Epidermal melanocyte (primary cell): ENCODE measurements at regions not wholly inside any gene's neighbourhood (a gene's known extent, or its start where the extent isn't known, plus 50 kb on each side); places are given as distances from the start of the nearest gene placed in this dataset.

ENCODE experiments used
- DNase-seq: peaks from one replicate; pipeline ENCODE4 v3.0.0; 2011; ENCODE audit warnings: low spot score; ENCODE audit not compliant: insufficient read length

- DNase-seq, result no peak
Measured at GRCh38 chr16:85452364-85453193, 160.5 kb upstream of the GSE1 start.

DNA sequence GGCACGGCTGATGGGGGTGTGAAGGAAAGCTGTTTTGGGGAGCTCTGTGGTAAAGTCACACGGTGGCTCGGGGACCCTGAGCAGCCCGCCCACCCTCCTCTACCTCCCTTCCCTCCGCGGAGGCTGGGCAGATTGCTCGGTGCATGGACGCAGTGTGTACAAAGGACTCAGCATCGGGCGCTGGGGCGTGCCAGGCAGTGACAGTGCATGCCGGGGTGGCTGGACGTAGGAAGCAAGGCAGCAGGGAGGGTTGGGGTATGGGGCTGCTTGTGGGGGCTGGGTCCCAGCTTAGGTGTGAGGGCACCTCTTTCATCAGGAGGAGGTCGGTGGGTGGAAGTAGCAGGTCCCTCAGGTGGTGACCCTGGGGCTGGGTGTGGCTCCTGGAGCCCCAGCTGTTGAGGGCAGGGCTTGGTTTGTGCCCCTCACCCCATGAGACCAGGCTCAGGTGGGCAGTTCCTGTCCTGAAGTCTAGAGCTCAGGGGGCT lies 159.9 kb upstream of the GSE1 start:
- DNase-seq, result no peak

DNA sequence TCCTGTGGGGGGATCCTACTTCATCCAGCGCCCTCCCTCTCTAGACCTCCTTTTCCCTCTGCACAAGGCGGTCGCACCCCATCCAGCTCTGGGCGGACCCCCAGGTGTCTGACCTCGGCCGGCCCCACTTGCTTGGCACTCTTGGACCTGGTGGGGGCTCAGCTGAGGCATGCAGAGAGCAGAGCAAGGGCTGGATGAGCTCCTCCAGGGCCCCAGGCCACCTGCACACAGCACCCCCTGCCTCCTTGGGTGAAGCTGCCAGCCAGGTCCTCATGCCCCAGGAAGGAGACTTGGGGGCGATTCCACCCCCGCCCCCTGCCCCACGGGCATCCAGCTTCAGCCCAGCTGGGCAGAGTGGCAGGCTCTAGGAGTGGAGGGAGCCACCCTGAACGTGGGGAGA lies 159.4 kb upstream of the GSE1 start:
- no peak for DNase-seq

DNA sequence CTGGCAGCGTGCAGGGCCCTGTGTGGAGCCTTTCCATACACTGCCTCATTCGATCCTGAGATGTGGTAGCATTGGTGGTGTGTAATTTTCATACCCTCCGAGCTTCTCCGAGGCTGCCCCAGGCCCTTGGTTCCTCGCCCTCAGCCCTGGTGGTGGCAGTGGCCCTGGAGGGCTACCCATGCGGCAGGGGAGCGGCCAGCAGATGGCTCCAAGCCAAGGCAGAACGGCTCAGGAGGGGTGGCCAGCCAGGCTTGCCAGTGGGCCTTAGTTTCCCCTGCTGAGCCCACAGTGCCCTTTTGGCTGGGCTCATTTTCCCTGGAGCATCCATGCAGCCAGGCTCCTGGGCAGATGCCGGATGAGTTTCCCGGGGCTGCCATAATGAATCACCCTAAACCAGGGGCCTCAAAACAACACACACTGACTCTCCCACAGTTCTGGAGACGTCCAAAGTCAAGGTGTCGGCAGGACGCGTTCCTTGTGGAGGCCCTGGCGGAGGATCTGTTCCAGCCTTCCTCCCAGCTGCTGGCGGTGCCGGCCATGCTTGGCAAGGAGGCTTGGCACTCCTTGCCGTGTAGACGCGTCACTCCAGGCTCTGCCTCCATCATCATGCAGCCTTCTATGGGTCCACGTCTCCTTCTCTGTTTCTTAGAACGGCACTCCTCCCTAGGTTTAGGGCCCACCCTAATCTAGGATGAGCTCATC lies 158.8 kb upstream of the GSE1 start:
- no peak for DNase-seq

DNA sequence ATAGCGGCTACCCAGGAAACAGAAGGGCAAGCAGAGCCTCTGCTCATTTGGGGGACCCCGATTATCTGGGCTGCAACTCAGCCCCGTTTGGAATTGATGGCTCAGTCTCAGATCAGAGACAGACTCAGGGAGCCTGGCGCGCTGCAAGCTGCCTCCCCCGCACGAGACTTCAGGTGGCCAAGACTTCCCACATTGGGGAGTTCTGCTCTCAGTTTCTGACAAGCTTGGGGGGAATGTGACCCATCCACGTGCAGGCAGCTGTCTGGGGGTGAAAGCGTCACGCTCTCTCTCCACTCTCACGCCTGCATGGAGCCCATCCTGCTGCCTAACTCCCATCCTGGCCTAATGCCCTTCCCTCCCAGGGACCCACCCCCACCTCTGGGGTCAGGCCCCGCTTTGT lies 157.6 kb upstream of the GSE1 start:
- no peak for DNase-seq

- no peak for DNase-seq
Measured at GRCh38 chr16:85457366-85457765, 155.8 kb upstream of the GSE1 start.

DNA sequence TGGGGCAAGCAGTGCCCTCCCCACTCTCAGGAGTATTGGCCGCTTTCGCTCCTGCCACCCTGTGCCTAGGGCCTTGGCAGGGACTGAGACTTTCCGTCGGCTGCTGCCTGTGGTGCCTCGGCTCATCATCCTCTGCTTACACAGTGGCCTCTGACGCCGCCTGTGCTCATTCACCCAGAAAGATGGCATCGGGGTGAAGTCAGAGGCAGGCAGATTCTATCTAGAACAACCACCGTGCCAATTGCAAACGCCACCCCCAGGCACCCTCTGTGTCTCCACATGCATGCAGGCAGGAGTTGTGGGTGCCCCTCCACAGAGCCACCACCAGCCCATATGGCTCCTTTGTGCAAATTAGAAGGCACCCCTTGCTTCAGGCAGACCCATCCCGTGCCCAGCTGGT lies 154.2 kb upstream of the GSE1 start:
- no peak for DNase-seq

DNA sequence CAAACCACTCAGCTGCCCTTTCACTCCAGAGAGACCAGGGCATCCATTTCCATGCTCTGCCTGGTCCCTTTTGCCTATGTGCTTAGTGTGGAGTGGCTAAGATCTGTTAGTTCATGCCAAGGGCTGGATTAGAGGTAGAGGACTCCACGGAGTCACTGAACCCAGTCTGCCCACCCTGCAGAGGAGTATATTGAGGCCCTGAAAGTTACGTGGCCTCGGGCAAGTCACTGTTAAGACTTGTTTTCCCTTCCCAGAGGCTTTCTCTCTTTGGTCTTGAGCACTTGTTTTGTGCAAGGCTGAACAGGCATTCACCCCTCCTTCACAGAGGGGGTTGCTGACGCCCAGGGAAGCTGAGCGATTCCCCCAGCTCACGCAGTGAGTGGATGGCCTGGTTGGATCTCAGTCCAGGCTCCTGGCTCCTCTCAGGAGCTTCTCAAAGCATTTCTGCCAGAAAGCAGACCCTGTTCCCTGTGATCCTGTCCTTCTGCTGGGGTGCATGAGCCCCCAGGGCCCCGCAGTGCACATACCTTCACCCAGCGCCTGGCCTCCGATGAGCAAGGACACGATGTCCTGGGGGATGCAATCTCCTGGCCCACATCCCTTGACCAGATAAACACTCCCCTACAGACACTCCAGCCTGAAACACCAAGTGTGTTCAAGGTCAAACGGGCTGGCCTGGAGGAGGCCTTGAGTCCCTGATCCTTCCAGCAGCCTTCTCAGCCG lies 153.4 kb upstream of the GSE1 start:
- no peak for DNase-seq

DNA sequence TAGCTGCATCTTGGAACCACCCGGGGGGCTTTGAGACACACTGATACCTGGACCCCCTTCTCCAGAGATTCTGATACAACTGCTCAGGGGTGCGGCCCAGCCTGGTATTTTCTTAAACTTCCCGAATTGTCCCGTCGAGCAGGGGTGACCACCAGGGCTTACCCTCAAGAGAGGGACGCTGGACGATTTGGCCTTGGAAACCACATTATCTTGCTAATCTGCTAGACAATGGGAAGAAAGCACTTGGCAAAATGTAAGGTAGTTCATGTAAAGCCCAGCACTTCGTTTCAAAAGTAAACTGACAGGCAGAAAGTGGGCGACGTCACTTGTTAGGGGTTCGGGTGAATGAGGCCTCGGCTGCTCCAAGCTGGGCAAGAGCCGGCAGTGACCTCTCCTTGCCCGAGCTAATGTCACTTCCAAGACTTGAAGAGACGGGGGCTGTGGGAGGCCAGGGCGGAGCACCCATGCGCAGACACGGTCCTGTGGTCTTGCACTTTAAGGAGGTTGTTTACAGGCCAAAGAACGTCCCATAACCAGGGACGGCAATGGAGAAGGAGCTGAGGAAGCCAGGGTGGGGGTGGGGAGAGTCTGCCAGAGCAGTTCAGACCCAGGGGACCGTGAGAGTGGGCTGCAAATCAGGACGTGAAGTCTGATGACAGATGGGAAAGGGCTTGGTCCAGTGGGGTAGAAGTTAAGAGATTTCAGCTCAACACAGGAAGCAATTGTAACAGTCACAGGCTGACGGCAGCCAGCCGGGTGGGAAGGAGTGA lies 152.7 kb upstream of the GSE1 start:
- DNase-seq, result no peak

DNA sequence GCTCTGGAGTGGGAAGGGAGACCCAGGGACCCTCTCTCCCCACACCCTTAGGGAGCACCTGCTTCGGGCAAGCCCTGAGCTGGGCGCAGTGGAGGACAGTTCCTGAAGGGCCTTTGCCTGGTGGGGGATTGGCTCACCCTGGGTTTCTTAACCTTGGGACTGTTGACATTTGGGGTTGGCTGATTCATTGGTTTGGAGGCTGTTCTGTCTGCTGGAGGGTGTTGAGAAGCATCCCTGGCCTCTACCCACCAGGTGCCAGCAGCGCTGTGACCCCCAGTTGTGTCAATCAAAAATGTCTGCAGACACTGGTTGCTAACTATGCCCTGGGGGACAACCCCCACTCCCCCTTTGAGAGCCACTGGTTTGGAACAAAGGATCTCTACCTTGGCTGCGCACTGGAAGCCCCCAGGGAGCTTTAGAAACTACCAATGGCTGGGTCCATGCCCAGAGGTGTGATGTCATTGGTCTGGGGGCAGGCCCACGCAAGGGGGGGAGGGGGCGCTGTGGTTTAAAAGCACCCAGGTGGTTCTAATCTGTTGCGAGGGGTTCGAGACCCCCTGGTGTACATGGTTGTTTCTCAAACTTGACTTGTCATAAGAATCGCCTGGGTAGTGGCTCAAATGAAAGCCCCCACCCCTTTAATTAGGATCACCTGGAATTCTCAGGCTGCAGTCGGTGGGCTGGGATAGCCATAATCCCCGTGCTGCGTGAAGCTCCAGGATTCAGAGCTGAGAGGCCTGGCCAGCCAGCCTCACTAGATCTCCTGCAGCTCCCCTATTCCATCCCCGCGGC lies 151.9 kb upstream of the GSE1 start:
- no peak for DNase-seq

DNA sequence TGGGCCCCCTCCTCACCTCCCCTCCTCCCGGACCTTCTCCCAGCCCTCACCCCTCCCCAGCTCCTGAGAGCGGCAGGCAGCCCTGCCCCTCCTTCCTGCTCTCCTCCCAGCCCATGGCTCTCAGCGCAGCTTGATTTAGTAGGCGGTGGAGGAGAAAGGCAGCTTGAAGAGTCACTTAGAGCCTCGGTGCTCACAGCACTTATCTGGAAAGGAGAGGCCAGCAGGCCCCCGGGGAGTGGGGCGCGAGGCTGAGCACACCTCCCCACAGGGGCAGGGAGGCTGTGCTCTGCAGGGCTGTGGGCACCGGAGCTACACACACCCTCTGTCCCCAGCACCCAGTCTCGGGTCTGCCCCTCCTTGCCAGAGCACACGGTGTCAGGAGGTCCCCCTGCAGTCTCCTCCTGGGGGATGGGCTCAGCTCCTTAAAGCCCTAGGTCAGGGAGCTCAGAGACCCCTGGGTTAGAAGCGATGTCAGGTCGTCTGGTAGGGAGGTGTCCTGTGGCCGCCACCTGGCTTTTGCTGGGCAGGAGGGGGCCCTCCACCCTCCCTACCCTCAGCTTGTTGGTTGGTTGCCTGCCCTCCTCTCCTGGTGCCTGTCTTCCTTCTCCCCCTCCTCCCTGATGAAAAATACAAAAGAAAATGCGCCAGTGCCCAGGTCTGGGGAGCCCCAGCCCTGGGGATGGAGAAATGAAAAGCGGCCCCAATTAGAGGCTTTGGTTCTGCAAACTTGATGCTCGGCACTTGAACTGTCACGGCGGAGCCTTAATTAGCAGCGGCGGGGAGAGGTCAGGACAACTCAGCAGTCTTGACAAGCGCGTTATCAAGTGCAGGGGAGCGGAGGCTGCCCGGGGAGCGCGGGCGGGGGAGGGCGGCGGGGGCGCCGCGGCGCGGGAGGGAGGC lies 151.1 kb upstream of the GSE1 start:
- DNase-seq, result no peak

DNA sequence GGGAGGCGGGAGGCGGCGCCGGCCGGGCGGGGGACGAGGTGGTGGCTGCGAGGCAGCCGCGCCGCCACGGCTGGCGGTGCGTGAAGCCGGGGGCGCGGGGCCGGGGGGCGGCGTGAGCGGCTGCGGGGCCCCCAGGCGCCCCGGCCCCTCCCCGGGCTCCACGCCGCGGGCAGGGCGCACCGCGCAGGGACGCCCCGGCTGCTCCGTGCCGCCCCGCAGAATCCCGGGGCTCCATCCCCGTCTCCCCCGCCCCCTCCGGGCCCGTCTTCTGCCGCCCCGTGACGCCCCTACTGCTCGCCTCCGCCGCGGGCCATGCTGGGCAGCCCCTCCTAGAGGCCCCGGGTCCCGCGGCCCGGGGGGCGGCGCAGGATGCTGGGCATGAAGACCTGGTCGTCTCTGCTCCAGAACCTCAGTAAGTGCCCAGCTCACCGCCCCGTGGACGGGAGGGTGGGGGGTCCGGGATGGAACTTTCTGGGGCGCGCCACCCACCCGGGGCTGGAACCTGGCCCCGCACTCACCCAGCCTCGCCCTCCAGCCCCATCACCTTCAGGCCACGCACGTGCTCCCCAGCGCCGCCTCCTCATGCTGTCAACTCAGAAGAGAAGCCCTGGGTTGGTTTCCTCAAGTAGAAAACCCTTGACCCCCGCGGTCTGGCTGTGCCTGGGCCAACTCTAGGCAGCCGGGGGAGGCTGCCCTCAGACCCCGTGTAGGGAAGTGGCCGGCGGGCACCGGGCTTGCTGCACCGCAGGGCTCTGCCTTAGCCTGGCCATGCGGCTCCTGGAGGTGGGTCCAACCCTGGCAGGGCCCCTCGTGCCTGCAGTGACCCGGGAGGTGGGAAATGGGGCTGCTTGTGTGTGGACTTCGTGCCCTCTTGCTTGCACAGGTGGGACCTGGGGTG lies 150.2 kb upstream of the GSE1 start:
- no peak for DNase-seq

GRCh38 chr16:85463672-85464382 lies 149.3 kb upstream of the GSE1 start:
- DNase-seq, result no peak

DNA sequence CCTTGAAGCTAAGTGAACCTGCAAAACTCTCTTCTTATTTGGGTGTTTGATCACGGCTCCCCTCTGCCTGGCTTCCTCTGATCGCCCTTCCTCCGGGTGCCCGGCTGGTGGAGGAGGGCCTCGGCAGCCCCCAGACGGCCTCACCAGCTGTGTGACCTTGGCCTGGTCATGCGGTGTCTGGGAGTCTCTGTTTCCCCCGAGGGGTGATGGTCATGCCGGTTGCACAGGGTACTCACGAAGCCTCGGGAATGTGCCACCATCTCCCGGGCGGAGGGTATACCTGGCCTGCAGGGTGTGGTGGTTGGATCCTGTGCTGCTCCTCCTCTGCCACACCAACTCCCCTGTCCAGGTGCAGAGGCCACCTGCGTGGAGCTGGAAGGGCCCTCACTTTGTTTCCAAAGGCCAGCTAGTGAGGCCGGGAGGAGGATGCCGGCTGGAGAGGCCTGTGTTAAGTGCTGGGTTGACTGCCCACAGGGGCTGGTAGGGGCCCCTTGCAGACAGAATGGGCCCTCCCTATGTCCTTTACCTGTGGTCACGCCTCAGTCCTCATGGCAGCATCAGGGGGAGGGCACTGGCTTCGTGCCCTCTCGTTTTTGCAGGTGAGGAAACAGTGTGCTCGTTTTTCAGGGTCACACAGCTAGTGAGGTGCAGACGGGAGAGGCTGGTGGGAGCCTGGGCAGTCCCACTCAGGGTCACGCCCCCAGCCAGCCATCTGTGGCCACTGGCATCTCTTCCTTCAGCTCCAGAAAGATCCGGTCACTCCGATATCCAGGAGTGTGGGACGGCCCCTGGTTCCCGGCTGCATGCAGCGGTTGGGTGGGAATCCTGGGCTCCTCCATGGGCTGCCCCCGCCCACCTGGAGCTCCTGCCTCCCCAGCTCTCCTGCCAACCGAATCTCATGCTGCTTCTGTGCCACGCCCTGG lies 148.5 kb upstream of the GSE1 start:
- no peak for DNase-seq

DNA sequence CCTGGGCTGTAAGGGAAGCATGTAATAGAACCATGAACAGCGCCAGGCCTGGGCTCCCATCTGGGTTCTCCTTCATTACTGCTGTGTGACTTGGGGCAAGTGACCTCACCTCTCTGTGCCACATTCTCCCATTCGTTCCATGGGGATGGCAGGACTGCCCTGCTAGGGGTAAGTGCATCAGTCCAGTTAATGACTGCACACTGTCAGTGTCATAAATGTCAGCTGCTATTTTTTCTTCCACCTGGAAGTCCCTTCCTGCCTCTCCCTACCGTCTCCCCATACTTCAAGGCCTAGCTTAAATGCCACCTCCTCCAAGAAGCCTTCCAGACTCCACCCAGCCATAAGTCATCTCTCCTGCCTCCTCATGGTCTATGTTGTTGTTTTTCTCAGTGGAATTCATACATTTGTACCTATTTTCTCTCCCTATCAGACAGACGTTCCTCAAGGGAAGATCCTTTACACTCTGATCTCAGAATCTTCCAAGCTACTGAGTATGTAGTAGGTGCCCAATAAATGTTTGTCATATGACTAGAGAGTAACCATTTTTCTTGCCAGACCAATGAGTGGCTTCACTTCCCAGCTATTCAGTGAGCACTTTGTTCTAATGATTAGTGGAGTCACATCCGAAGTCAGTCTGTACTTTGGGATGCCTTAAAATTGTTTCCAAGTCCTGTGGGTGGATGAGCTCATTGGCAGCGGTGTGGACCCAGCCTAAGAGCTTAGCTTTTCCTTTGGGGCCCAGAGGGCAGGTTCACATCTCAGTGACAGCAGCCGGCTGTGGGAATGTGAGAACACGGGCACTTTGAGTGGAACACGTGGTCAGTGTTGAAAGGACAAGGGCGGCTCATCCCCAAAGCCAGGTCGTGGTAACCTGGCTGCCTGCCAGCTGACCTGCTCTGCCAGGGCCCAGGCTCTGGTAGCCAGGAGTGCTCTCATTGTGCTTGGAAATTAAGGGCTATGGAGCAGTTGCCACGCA lies 147.5 kb upstream of the GSE1 start:
- no peak for DNase-seq

DNA sequence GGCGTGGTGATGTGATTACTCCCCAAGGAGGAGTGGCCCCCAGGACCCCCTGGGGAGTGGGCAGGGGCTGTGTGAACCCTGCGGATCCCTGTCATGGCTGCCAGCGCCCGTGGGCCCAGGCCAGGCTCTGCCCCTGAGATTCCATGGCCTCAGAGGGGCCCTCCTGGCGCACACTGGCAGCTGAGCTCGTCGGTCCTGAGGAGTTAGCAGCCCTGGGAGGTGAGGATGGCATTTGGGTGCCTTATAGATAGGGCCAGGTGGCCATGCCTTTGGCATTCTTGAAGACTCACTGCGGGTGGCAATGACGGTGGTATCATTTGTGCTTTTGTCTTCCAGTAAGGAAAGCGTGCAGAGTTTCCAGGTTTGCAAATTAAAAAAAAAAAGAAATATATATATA lies 146.8 kb upstream of the GSE1 start:
- DNase-seq, result no peak
